K562 (cell line): ENCODE measurements at regions not wholly inside any gene's neighbourhood (a gene's known extent, or its start where the extent isn't known, plus 50 kb on each side); places are given as distances from the start of the nearest gene placed in this dataset.

Experiments
- ELF1 ChIP-seq: fragments of 200-800 bp; sonication (Bioruptor generic); IDR thresholded peaks from 2 replicates; pipeline ENCODE4 v1.6.1; 2016; ENCODE audit warnings: missing genetic modification characterization, missing compliant biosample characterization
- HDAC2 ChIP-seq: fragments of 450-650 bp; IDR thresholded peaks from 2 replicates; pipeline ENCODE4 v1.6.1; 2016; ENCODE audit warnings: mild to moderate bottlenecking
- POLR2A ChIP-seq: fragments of 450-650 bp; conservative IDR thresholded peaks from 2 replicates; pipeline ENCODE4 v1.6.1; 2016
- RBFOX2 ChIP-seq: fragments of 200-400 bp; formaldehyde crosslinking; IDR thresholded peaks from 2 replicates; pipeline ENCODE4 v1.6.1; 2017; ENCODE audit warnings: low read depth, mild to moderate bottlenecking, low read length, moderate library complexity
- SIN3A ChIP-seq, 2 experiments: fragments of 150-350 bp in 1 of 2; IDR thresholded peaks; 2 replicates each; pipeline ENCODE4 v1.6.1; 2011 to 2016; ENCODE audit warnings: borderline replicate concordance in 2 of 2, low read depth in 2 of 2, low read length in 2 of 2, mild to moderate bottlenecking in 2 of 2, moderate library complexity in 2 of 2; ENCODE audit not compliant: control insufficient read depth in 1 of 2
- TCF3 ChIP-seq: sonication (generic); formaldehyde crosslinking; IDR thresholded peaks from 2 replicates; pipeline ENCODE4 v1.4.0; 2020; ENCODE audit warnings: mild to moderate bottlenecking, missing genetic modification reagents
- ZNF121 ChIP-seq: sonication (generic); formaldehyde crosslinking; conservative IDR thresholded peaks from 2 replicates; pipeline ENCODE4 v1.8.0; 2022; ENCODE audit warnings: missing genetic modification reagents
- TF ChIP-seq, protein P1 (sequence below), 3 experiments: IDR thresholded peaks in 2 of 3; conservative IDR thresholded peaks in 1 of 3; 2 replicates each; pipeline ENCODE4 v1.5.1; 2011 to 2012; ENCODE audit warnings: low read length in 3 of 3, mild to moderate bottlenecking in 3 of 3, control low read depth in 2 of 3, improper control_type of control experiment in 1 of 3, inconsistent platforms in 1 of 3, low read depth in 1 of 3, mixed read lengths in 1 of 3, moderate library complexity in 1 of 3; ENCODE audit not compliant: insufficient read depth in 2 of 3

DNA sequence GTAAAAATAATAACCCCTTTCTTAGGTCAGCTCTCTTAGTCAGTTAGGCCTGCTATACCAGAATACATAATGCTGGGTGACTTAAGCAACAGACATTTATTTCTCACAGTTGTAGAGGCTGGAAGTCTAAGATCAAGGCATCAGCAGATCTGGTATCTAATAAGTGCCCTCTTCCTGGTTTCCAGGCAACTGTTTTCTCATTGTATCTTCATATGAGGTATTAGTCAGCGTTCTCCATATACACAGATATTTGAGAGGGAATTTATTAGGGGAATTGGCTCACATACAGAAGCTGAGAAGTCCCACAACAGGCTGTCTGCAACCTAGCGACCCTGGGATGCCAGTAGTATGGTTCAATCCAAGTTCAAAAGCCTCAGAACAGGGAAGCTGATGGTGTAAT is 896.0 kb downstream of the GALC start:
- TF ChIP-seq TCF3, result no peak
- TF ChIP-seq POLR2A, result no peak
- TF ChIP-seq HDAC2, result no peak
- TF ChIP-seq SIN3A (IDR thresholded peaks at IDR 0.05; ENCODE audit: borderline replicate concordance in 2 of 2, control insufficient read depth in 1 of 2, low read depth in 2 of 2, low read length in 2 of 2), result no peak
- TF ChIP-seq ELF1, result no peak
- TF ChIP-seq, protein P1, sequence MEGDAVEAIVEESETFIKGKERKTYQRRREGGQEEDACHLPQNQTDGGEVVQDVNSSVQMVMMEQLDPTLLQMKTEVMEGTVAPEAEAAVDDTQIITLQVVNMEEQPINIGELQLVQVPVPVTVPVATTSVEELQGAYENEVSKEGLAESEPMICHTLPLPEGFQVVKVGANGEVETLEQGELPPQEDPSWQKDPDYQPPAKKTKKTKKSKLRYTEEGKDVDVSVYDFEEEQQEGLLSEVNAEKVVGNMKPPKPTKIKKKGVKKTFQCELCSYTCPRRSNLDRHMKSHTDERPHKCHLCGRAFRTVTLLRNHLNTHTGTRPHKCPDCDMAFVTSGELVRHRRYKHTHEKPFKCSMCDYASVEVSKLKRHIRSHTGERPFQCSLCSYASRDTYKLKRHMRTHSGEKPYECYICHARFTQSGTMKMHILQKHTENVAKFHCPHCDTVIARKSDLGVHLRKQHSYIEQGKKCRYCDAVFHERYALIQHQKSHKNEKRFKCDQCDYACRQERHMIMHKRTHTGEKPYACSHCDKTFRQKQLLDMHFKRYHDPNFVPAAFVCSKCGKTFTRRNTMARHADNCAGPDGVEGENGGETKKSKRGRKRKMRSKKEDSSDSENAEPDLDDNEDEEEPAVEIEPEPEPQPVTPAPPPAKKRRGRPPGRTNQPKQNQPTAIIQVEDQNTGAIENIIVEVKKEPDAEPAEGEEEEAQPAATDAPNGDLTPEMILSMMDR (IDR thresholded peaks at IDR 0.05 in 2 of 3, conservative IDR thresholded peaks at IDR 0.05 in 1 of 3; ENCODE audit: insufficient read depth in 2 of 3, low read depth in 1 of 3, low read length in 3 of 3), result no peak
- TF ChIP-seq RBFOX2, result no peak
- no peak for TF ChIP-seq ZNF121 (CRISPR knock-in tag)
